ENCODE measurements at regions not wholly inside any gene's neighbourhood (a gene's known extent, or its start where the extent isn't known, plus 50 kb on each side); places are given as distances from the start of the nearest gene placed in this dataset.
A peak's percentile ranks its signal among the peaks of the same experiment; 100 is the strongest.

DNA sequence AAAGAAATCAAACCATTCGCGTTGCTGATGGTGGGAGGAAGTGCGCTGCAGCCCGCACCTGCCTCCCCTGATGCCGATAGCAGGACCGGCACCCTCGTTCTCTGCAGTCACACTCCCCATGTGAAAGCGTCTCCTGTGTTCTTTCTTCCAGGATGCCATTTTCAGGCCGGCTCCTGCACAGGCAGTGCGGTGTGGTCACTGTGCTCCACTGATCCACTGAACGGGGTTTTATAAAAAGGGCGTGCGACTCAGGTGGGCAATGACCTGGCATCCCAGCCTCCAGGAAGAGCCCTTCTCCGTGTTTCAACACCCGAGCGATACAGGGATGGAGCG is 88.3 kb upstream of the SNTG2 start:
- intact Hi-C loops (cut with DNase I): no loop called here
- no peak for DNase-seq

DNA sequence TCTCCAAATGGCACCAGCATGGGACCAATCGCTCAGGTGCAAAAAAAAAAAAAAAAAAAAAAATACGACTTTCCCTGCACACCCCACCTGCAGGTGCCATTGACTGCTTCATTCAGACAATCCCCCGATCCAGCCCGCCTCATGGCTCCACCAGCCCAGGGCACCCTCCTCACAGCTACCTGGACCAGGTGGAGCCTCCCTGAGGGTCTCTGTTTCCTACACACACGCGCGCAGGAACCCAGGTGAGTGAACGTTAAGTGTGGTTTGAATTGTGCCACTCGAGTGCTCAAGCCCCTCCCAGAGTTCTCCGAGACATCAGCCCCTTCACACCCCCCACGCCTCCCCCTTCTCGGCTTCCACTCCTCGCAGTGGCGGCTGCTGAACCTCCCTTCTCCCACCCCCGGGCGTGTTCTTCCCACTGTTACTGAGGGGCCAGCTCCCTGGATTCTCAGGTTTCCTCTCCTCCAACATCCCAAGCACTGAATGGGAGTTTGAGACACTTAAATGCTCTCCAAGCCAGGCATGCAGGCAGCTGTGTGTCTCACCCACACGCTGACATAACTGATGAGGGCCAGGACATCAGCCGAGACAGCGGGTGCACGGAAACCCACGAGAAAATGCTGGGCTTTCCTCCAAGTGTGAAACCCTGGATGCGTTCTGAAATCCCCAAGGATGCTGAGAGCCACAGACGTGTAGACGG is 88.8 kb upstream of the SNTG2 start:
- DNase-seq: peak in 4 of 10 donors; percentile 24 to 88 (median 52)
- intact Hi-C loops (cut with DNase I): no loop called here

DNA sequence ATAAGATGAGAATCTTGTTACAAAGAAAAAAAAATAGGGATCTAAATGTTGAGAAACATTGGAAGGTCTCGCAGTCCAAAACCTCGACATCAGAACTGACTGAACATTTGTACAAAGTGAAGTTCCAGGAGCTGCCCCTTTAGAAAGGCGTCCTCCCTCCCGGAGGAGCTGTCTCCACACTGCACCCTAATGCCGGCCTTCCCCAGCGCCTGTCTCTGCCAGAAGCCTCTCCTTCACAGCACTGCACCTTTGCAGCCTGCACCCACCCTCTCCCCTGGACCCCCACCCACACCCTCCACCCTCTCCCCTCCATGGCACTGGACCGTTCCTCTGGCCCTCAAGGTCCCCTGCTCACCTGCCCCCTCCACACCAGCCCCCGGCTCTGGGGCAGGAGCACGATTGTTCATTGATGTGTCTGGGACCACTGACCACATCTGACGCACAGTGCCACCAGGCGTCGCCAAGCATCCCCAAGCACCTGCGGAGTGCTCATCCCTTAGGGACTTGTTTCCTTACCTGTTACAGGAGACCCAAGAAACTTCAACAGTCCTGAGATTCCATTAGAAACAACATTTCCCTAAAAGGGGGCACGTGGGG is 90.3 kb upstream of the SNTG2 start:
- DNase-seq: peak in 1 of 10 donors; percentile 67
- intact Hi-C loops (cut with DNase I): no loop called here

DNA sequence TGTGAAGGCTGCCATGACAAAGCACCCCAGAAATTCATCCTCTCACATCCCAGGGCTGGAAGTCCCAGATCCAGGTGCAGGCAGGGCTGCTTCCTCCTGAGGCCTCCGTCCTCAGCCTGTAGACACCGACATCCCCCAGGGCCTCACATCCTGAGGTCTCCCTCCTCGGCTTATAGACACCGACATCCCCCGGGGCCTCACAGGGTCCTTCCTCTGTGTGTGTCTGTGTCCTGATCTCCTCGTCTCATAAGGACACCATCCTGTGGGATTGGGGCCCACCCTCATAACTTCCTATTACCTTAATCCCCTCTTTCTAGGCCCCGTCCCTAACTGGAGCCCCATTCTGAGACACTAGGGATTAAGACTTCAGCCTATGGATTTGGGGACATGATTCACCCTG is 92.0 kb upstream of the SNTG2 start:
- intact Hi-C loops (cut with DNase I): no loop called here
- DNase-seq: no peak

DNA sequence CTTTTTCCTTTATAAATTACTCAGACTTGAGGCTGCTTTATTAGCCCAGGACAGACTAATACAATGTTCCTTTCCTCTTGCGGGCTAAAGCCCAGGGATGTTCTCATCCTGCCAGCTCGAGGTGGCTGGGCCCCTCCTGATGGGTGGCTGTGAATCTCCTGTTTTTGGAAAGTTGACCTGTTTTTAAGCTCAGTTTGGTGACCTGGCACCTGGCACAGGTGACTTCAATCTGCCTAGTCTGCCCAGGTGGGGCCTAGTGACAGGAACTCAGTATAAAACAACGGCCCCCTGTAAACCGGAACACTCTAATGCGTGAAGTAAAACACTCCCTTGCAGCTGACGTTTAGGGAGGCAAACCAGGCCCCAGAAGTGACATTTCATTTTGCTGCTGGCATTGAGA is 92.7 kb upstream of the SNTG2 start:
- no peak for DNase-seq
- intact Hi-C loops (cut with DNase I): no loop called here

DNA sequence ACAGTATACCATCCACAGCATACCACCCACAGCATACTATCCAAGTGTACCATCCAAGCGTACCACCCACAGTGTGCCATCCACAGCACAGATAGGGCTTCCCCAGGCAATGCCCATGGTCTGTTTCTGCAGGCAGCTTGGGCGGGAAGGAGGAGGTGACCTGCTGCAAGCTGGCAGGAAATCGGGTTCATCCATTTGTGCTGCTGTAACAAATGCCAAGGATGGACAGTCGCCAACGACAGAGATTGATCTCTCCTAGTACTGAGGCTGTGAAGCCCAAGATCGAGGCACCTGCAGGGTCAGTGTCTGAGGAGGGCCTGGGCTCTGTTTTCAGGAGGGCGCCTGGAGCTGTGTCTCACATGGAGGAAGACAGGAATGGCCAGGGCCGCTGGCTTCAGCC is 93.6 kb upstream of the SNTG2 start:
- intact Hi-C loops (cut with DNase I): no loop called here

DNA sequence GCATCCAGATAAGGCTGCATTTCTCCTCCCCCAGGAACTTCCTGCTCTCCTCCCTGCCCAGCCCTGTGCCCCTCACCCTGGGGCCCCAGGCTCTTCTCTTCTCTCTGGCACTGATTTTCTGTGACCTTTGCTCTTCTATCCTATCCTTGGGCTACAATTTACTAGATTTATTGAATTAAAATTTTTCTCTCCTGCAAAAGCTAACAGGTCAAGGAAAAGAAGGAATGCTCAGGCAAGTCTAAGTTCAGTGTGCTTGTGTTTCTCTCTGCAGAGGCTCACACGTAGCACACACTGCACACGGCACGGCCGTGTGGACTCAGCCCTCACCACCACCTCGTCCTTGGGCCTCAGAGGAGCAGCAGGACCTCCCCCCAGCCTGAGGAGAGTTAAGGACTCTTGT is 94.2 kb upstream of the SNTG2 start:
- DNase-seq: no peak
- intact Hi-C loops (cut with DNase I): no loop called here

More for the DNA sequence above, 93.6 kb upstream of the SNTG2 start:
- DNase-seq: peak in 1 of 10 donors; percentile 86

DNA sequence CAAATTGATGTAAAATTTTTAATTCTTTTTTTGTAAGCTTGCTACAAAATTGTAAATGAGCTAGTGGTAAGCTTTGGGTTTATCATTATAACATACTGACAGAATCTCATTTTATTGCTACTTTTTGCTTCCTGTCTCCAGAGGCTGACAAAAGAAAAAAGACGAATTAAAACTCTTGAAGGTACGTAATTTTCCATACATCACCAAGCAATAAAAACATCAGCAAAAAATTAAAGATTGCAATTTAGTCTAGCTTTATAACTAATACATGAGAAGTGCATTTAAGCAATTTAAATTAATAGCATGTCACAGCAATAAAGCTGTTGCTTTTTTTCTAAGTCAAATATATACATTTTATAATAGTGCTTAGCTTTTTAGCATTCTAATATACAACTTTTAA is 94.6 kb upstream of the SNTG2 start:
- DNase-seq: no peak
- intact Hi-C loops (cut with DNase I): no loop called here

DNA sequence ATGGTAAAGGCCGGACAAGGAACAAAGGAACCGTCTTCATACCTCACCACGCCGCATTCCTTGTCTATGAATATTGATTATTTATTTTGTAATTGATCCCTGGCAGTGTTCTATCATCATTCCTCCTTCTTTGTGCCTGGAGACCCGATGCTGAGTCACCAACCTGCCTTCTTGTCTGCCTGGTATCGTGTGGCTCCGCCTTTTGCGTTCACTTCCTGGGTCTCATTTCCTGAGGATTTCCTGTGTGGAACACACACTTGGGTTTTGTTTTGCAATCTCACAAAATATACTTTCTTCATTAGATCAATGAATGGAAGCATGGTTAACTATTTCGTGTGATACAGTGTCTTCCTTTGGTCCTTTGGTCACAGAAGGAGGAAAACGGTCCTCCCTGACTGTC is 95.5 kb upstream of the SNTG2 start:
- intact Hi-C loops (cut with DNase I): no loop called here
- DNase-seq: no peak

DNA sequence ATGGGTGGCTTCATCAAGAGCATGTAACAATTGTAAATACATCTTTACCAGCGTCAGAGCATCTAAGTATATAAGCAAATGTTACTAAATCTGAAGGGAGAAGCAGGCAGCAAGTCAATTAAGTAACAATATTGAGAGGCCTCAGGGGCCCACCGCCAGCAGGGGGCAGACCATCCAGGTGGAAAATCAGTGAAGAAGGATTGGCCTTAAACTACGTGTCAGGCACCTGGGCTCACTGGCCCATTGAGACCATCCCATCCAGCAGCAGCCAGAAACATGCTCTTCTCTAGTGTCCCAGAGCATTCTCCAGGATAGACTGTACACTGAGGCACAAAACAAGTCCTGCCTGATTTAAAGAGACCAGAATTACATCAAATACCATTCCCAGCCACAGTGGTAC is 96.2 kb upstream of the SNTG2 start:
- peak in 3 of 10 donors; percentile 14 to 89 (median 33) for DNase-seq
- intact Hi-C loops (cut with DNase I): loop anchor here (5.0 kb wide), 1 partner anchor 693 kb away; no protein-coding TSS in a partner anchor

DNA sequence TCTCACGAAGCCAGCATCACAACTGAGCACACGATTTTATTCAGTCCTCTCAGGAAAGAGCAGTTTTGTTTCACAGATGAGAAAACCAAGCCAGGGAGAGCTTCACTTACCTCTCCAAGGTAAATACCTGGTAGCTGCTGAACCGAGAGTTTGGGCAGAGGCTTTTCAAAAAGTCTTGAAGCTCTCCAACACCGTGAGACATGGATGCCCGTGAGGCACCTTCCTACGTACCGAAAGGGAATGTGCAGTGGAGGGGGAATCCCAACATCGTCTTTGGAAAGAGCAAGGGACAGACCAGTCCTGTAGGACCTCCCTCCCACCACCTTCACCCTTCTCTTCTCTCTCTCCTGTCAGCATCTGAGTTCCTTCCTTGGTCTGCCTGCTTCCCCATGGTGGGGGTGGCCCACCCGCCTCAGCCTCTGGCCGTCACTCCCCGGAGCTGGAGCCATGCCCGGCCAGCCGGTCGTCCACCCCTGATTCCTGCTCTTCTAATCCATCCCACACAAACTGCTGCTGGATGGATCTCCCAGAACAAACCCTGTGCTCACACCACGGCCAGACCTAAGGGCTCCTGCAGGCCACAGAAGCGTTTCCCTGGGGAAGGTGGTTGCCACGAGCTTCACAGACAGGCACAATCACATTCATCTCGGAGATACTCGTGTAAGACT is 97.3 kb upstream of the SNTG2 start:
- intact Hi-C loops (cut with DNase I): loop anchor here (5.0 kb wide), 1 partner anchor 694 kb away; no protein-coding TSS in a partner anchor
- DNase-seq: peak in 1 of 10 donors; percentile 53

DNA sequence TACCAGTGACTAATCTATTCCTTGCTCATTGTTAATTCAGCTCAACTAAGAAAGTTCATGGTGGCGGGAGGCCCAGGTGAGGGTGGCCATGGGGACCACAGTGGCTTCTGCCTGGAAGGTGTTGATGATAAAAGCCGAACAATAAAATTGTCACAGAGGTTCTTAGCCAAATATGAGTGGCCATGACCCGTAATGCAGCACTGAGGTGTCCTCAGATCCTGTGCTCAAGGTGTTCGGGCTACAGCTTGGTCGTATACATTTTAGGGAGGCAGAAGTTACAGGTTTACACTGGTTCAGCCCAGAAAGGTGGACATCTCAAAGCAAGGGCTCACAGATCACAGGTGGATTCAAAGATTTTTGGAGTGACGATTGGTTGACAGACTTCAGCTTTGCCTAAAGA is 98.5 kb upstream of the SNTG2 start:
- DNase-seq: no peak
- intact Hi-C loops (cut with DNase I): loop anchor here (5.0 kb wide), 1 partner anchor 695 kb away; no protein-coding TSS in a partner anchor

DNA sequence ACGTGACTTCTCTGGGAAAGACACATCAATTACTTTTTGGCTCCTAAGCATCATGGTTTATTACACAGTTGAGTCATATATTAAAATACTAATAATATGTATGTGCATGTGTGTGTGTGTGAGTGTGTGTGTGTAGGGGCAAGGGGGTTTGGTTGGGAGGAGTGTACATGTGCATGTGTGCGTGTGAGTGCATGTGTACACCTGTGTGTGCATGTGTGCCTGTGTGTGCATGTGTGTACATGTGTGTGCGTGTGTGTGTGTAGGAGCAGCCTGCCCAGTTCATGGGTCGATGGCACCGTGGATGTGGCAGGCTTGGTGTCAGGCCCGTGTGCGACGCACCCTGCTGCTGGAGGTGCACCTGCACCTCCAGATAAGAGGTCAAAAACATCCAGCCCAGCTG is 99.0 kb upstream of the SNTG2 start:
- no peak for DNase-seq
- intact Hi-C loops (cut with DNase I): loop anchor here (5.0 kb wide), 1 partner anchor 696 kb away; no protein-coding TSS in a partner anchor

DNA sequence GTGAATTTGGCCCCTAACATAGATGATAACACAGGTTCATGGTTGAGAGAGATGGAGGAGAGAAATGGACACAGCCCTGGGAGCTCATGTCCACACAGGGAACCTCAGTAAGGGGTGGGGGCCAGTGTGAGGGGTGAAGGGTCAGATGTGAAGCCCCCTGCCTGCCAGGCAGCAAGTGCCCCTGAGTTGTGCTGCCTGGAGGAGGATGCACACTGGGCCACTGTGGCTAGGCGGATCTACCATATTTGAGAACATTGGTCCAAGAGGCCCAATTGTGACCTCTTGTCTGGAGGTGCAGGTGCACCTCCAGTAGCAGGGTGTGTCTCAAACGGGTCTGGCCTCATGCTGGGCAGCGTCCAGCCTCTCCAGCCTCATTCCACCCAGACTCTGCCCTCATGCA is 99.6 kb upstream of the SNTG2 start:
- DNase-seq: peak in 2 of 10 donors; percentile 44 to 51
- intact Hi-C loops (cut with DNase I): loop anchor here (5.0 kb wide), 1 partner anchor 696 kb away; no protein-coding TSS in a partner anchor

DNA sequence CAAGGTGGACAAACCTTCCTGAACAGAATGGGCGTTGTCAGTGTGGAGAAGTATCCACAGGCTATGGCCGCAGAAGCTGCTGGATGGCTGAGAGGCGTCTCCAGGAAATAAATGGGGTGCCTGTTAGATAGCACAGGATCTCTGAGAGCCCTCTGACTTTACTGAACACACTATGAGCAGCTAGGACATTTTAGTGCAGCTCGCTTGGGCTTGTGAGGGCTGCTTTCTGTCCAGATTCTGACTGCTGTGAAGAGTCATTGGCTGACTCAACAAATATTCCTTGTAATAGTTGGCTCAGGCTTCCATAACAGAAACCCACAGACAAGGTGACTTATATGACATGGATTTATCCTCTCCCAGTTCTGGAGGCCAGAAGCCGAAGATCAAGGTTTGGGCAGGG is 100.2 kb upstream of the SNTG2 start:
- peak in 1 of 10 donors; percentile 25 for DNase-seq
- intact Hi-C loops (cut with DNase I): loop anchor here (5.0 kb wide), 1 partner anchor 697 kb away; no protein-coding TSS in a partner anchor

DNA sequence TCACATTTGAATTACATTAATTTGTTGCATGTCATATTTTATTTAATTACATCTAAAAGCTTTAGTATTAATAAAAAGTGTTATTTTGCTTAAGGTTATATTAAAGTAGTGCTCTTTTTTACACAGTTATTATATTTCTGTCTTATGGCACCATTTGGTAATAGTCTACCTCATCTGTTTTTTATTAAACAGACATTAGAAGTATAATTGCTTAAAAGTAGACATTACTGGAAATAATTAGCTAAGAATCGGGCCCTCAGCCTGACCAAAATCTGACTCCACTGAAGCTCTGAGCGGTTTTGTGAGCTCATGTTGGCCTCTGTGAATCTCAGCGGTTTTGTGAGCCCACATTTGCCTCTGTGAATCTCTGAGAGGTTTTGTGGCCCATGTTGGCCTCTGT is 102.5 kb upstream of the SNTG2 start:
- DNase-seq: no peak
- intact Hi-C loops (cut with DNase I): no loop called here

DNA sequence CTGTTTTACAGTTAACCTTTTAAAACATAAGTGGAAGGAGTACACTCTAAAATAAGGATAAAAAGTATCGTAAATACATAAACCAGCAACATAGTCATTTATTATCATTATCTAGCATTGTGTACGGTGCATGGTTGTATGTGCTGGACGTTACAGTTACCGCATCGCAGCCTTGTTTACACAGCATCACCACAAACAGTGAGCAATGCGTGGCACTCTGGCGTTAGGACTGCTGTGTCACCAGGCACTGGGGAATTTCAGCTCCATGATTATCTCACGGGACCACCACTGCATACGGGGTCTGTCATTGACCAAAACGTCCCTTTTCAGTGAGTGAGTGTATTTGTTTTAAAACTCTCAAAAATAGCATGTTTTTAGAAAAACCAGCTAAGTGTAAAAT is 103.0 kb upstream of the SNTG2 start:
- DNase-seq: peak in 1 of 10 donors; percentile 16
- intact Hi-C loops (cut with DNase I): no loop called here

DNA sequence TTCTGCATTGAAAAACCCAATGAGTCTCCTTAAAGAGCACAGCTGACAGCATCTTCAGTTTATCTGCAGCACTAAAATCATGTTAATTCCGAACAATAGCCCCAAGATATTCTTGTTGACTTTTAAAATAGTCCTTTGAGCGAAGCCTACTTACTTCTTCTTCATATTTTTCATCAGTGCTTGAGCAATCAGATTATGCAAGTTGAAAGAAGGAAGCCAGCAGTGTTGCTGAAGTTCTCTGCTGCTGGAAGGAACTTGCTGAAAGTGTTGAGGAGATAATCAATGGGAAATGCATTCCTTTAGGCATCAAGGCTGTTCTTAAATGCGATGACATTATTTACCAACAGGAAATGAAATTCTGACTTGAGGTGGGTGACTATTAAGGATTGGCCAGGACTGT is 105.9 kb upstream of the SNTG2 start:
- intact Hi-C loops (cut with DNase I): no loop called here

DNA sequence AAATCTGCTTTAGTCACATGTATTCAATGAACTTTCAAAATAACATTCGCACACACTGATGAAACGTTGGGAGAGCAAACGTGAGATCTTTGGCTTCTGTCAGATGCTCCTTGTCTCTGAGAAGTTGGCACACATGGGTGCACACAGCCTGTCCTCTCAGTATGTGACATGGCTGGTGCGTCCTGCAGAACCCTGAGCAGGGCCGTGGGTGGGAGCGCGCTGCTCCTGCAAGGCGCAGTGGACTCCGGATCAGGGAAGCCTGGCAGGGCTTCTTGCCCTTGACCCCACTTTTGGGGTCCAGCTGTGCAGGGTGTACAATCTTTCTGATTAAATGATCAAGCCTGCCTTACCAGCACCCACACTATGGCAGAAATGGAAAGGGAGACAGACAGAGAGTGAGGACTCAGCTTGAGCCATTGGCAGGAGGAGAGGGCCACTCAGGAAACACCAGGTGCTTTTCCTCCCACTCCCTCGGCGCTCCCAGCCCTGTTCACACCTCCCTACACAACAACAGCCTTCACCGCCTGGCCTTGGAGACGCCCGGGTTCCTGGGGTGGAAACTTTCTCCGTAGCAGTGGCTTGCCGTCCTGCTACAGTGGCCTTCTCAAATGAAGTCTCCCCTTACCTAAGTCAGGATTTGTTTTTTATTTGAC is 108.4 kb upstream of the SNTG2 start:
- intact Hi-C loops (cut with DNase I): no loop called here
- DNase-seq: no peak

More for the DNA sequence above, 105.9 kb upstream of the SNTG2 start:
- no peak for DNase-seq

DNA sequence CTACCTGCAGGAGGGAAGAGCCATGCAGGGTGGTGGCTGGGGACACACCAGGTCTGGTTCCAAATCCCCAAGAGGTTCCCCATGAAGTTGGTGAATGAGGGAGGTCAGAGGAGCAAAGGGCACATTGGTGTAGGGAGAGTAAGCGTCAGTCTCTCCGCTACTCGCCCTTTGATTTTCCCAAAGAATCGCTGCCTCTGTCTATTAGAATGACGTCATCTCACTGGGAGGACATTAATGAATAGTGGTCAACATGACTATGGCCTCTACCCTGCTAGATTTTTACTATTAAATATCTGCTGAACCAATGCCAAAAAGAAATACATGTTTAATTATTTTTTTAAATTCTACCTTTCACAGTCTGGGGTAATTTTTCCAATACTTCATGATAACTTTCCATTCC is 109.6 kb upstream of the SNTG2 start:
- intact Hi-C loops (cut with DNase I): no loop called here
- no peak for DNase-seq

DNA sequence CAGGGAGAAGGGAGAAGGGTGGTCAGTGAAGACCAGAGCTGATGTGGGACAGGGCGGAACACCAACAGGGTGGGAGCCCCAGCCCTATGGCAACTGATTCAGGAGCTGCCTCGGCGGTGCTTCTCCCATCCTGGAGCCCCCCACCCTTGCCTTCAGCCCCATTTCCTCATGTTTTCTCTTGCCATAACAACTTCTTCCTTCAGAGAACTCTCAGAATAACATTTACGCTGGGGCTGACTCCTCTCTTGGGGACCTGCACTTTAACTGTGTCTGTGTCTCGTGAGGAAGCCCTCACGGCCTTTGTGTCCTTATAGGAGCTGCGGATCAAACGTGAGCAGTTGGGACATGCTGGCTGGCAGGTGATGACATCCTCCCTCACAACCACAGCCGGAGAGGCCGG is 116.4 kb upstream of the SNTG2 start:
- no peak for DNase-seq
- intact Hi-C loops (cut with DNase I): no loop called here
